Bronchial epithelial cell (primary cell): ENCODE measurements at regions not wholly inside any gene's neighbourhood (a gene's known extent, or its start where the extent isn't known, plus 50 kb on each side); places are given as distances from the start of the nearest gene placed in this dataset.
"Not testable (repeated sequence)": the region's sequence is repeated elsewhere in the genome, so short reads cannot be mapped to it uniquely, and the experiment has no call there.

Experiments
- DNase-seq: peaks from one replicate; pipeline ENCODE4 v3.0.0-alpha.2; 2010; ENCODE audit warnings: low read depth
- FAIRE-seq: peaks from 2 replicates; lab custom pipeline; 2011; peaks lifted over from hg19 to GRCh38; lab: Jason Lieb, UNC
- H3K27me3 ChIP-seq: 2 replicates; pipeline ENCODE4 v1.5.1; 2011; ENCODE audit warnings: low read length; ENCODE audit not compliant: control insufficient read depth, insufficient read depth
- H3K36me3 ChIP-seq: 2 replicates; pipeline ENCODE4 v1.5.1; 2011; ENCODE audit warnings: low read length; ENCODE audit not compliant: control insufficient read depth, insufficient read depth
- H3K4me3 ChIP-seq: 2 replicates; pipeline ENCODE4 v1.5.1; 2011; ENCODE audit warnings: mild to moderate bottlenecking, low read depth, low read length, control low read depth
- CTCF ChIP-seq: IDR thresholded peaks from 2 replicates; pipeline ENCODE4 v1.5.1; 2011; ENCODE audit warnings: mild to moderate bottlenecking, moderate library complexity, low read length, control low read depth, inconsistent platforms; ENCODE audit not compliant: insufficient read depth, severe bottlenecking

GRCh38 chr10:100661520-100661919 is 83.9 kb upstream of the PAX2 start:
- no peak for FAIRE-seq
- no peak for TF ChIP-seq CTCF
- Histone ChIP-seq H3K4me3 (no peak overlapping the region), H3K27me3 (peaks cover 30% of the 10 kb centered on the region), H3K36me3 (no peaks in the 10 kb centered on the region)
- DNase-seq, result no peak

GRCh38 chr10:100662067-100662466 is 83.3 kb upstream of the PAX2 start:
- no peaks in the 10 kb centered on the region for H3K36me3 ChIP-seq
- no peak overlapping the region for H3K4me3 ChIP-seq
- TF ChIP-seq CTCF, result no peak
- no peak for FAIRE-seq
- peaks cover 30% of the 10 kb centered on the region for H3K27me3 ChIP-seq
- no peak for DNase-seq

- no peaks in the 10 kb centered on the region for H3K36me3 ChIP-seq
- TF ChIP-seq CTCF, result no peak
- FAIRE-seq (peak; percentile 92), DNase-seq (no peak)
- H3K4me3 ChIP-seq, result no peak overlapping the region
- H3K27me3 ChIP-seq, result peaks cover 26% of the 10 kb centered on the region
Measured at GRCh38 chr10:100664316-100665149, 80.8 kb upstream of the PAX2 start.

- DNase-seq, H3K4me3 ChIP-seq, H3K36me3 ChIP-seq, FAIRE-seq: not testable (repeated sequence)
- H3K27me3 ChIP-seq, result peaks cover 30% of the 10 kb centered on the region
Measured at GRCh38 chr10:100666634-100667033, 78.7 kb upstream of the PAX2 start.

GRCh38 chr10:100669616-100670015 is 75.8 kb upstream of the PAX2 start:
- no peak for DNase-seq
- peaks cover 30% of the 10 kb centered on the region for H3K27me3 ChIP-seq
- H3K4me3 ChIP-seq, result no peak overlapping the region
- TF ChIP-seq CTCF, result no peak
- no peaks in the 10 kb centered on the region for H3K36me3 ChIP-seq
- no peak for FAIRE-seq

GRCh38 chr10:100670368-100670767 is 75.0 kb upstream of the PAX2 start:
- no peak for TF ChIP-seq CTCF
- Histone ChIP-seq H3K4me3 (no peak overlapping the region), H3K27me3 (peaks cover 30% of the 10 kb centered on the region), H3K36me3 (no peaks in the 10 kb centered on the region)
- no peak for FAIRE-seq
- DNase-seq, result no peak
